GM23338 (cell line): ENCODE measurements at regions not wholly inside any gene's neighbourhood (a gene's known extent, or its start where the extent isn't known, plus 50 kb on each side); places are given as distances from the start of the nearest gene placed in this dataset.

ENCODE experiments used
- CREB1 ChIP-seq: fragments of 250-450 bp; sonication (Bioruptor Pico); IDR thresholded peaks from 2 replicates; pipeline ENCODE4 v1.5.0; 2020; ENCODE audit warnings: low read depth, mild to moderate bottlenecking, moderate library complexity
- CTCF ChIP-seq, 2 experiments: fragments of 200-600 bp in 1 of 2; sonication (generic) in 1 of 2; conservative IDR thresholded peaks; 2 replicates each; pipeline versions ENCODE4 v1.5.1 to v1.6.1; 2016 to 2017; ENCODE audit warnings: antibody characterized with exemption in 2 of 2, low read depth in 2 of 2, mild to moderate bottlenecking in 2 of 2, moderate library complexity in 1 of 2
- EZH2phosphoT487 ChIP-seq: fragments of 200-600 bp; sonication (generic); IDR thresholded peaks from one replicate; pipeline ENCODE4 v1.8.1; 2018; ENCODE audit warnings: antibody characterized with exemption; ENCODE audit not compliant: unreplicated experiment
- POLR2AphosphoS5 ChIP-seq: IDR thresholded peaks from 2 replicates; pipeline ENCODE4 v1.6.1; 2016; ENCODE audit warnings: antibody characterized with exemption, low read depth
- REST ChIP-seq: IDR thresholded peaks from one replicate; pipeline ENCODE4 v1.6.1; 2018; ENCODE audit warnings: antibody characterized with exemption; ENCODE audit not compliant: unreplicated experiment
- STAT1 ChIP-seq: IDR thresholded peaks from one replicate; pipeline ENCODE4 v1.6.1; 2016; ENCODE audit warnings: antibody characterized with exemption; ENCODE audit not compliant: unreplicated experiment

- TF ChIP-seq CTCF (conservative IDR thresholded peaks at IDR 0.05; ENCODE audit: low read depth in 2 of 2) (no peak), POLR2AphosphoS5 (no peak), EZH2phosphoT487 (no peak), CREB1 (CRISPR knock-in tag) (no peak), STAT1 (no peak), REST (no peak)
Measured at GRCh38 chr18:78878335-78878734, 101.3 kb upstream of the SALL3 start.
